Activated naive CD4-positive, alpha-beta T cell treated with anti-CD3 and anti-CD28 coated beads, Interleukin-2, amount 50 U/mL, for 72 hours (primary cell): ENCODE measurements at regions not wholly inside any gene's neighbourhood (a gene's known extent, or its start where the extent isn't known, plus 50 kb on each side); places are given as distances from the start of the nearest gene placed in this dataset.
"Not testable (repeated sequence)": the region's sequence is repeated elsewhere in the genome, so short reads cannot be mapped to it uniquely, and the experiment has no call there.

Experiments used
- ATAC-seq, 2 donors: fragments of 150-1000 bp; cut with Tn5 transposase; 2 replicates each; pipeline ENCODE4 v1.10.0; 2021; ENCODE audit warnings: mild to moderate bottlenecking in 2 of 2, moderate library complexity in 2 of 2
- DNase-seq, 2 donors: peaks; one replicate each; pipeline ENCODE4 v3.0.0; 2021 to 2022; ENCODE audit warnings: low spot score in 2 of 2
- H3K27ac Mint-ChIP-seq, 2 donors: one replicate each; pipeline ENCODE4 v1.8.0; 2022; ENCODE audit warnings: mild to moderate bottlenecking in 2 of 2, mixed read lengths in 2 of 2
- H3K36me3 Mint-ChIP-seq, 2 donors: one replicate each; pipeline ENCODE4 v1.8.0; 2022; ENCODE audit warnings: mixed read lengths in 2 of 2
- H3K9me3 Mint-ChIP-seq, 2 donors: one replicate each; pipeline ENCODE4 v1.8.0; 2022; ENCODE audit warnings: mixed read lengths in 2 of 2

DNA sequence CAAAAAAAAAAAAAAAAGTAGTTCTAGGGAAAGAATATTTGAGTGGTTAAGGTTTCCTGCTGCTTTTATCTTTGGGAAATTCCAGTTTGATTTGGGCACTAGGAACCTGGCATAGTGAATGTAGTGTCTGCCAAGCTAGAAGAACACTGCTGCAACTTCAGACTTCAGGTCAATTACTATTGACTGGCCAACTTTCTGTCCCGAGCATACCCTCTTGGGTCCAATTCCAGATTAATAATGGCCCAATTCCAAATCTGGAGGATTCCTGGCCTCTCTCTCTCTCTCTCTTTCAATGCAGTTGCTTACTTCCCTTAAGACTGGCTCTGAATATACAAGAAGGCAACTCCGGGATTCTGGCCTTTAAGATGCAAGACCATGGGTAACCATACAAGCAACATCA is 74.9 kb downstream of the ANKEF1 start:
- DNase-seq (no peak), ATAC-seq (no peak)
- Mint-ChIP-seq H3K36me3 (peaks cover 0 to 5% of the 10 kb centered on the region in 2 donors), H3K9me3 (peaks cover 6 to 8% of the 10 kb centered on the region in 2 donors), H3K27ac (no peak overlapping the region)

GRCh38 chr20:10110151-10110550 is 75.4 kb downstream of the ANKEF1 start:
- no peak for DNase-seq
- no peak overlapping the region for H3K27ac Mint-ChIP-seq
- peaks cover 0 to 5% of the 10 kb centered on the region in 2 donors for H3K36me3 Mint-ChIP-seq
- ATAC-seq = no peak
- peaks cover 6 to 8% of the 10 kb centered on the region in 2 donors for H3K9me3 Mint-ChIP-seq

DNA sequence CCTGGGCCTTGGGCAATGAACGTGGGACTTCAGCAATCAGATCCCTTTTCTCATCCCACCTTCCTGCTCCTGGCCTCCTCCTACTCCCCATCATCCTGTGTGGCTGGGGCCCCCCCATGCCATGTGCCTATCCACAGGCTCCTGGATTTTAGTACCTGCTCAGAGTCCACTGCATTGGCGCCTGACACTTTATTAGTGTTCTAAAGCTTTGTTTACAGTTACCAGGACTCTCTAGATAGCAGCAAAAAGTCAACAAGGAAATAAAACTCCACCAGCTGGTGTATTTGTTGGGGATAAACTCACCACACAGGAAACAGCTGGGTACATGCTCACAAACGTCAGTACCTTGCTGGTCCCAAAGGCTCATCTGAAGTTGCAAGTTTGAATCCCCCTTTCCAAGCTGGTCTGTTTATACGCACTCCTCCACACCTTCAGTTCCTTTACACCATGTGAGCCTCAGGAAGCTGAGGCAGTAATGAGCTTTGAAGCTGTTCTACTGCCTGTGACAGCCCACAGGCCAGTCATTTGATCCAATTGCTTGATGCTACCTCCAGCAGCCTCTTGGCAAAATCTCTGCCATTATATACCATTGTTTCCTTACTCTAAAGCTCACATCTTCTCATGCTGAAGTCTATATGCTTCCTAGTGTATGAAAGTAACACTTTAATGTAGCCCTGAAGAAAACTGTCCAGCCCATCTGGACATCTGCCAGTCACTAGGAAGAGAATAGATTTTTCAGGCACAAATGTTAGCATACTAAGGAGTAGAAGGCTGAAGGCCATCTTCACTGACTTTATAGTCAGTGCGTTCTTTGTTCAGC is 76.6 kb downstream of the ANKEF1 start:
- H3K27ac Mint-ChIP-seq = no peak overlapping the region
- H3K36me3 Mint-ChIP-seq = peaks cover 0 to 5% of the 10 kb centered on the region in 2 donors
- ATAC-seq (no peak), DNase-seq (no peak)
- H3K9me3 Mint-ChIP-seq = peaks cover 6 to 8% of the 10 kb centered on the region in 2 donors

GRCh38 chr20:10111959-10112250 is 77.1 kb downstream of the ANKEF1 start:
- ATAC-seq (no peak), DNase-seq (no peak)
- Mint-ChIP-seq H3K36me3 (peaks cover 0 to 3% of the 10 kb centered on the region in 2 donors), H3K9me3 (peaks cover 4 to 6% of the 10 kb centered on the region in 2 donors), H3K27ac (no peak overlapping the region)

DNA sequence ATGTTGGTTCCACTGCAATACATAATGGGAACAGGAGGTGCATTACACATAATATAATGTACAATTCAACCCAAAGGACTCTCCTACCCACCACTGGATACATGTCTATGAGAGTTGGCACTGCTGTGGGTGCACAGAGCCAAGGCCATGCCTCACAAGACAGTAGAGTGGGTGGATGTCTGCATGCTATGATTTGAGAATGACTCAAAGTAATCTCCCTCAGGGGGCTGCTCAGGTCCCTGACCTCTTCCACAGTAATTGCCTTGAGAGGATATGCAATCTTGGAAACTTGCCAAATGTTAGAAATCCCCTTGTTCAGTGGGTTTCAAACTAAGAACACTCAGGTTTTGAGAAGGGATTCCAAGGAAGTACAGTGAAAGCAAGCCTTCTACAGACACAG is 79.0 kb downstream of the ANKEF1 start:
- Mint-ChIP-seq H3K27ac (no peak overlapping the region), H3K9me3 (no peaks in the 10 kb centered on the region), H3K36me3 (no peaks in the 10 kb centered on the region)
- DNase-seq (no peak), ATAC-seq (no peak)

DNA sequence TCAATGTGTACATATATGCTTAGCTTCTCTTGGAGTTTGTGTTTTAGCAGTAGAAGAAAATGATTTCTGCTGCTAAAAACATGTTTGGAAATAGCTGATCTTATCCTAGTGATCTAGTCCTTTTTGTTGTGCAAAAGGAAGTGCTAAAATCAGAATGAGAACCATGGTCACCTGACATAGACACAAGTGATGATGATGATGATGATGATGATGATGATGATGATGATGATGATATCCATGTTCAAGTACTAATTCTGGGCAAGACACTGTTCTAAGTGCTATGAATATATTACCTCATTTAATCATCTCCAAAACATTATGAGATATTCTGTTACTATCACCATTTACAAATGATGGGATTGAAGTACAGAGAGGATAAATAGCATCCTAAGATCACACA is 79.8 kb downstream of the ANKEF1 start:
- Mint-ChIP-seq H3K36me3 (no peaks in the 10 kb centered on the region), H3K9me3 (no peaks in the 10 kb centered on the region), H3K27ac (no peak overlapping the region)
- DNase-seq (no peak), ATAC-seq (no peak)

- no peak for DNase-seq
- Mint-ChIP-seq H3K9me3 (no peaks in the 10 kb centered on the region), H3K36me3 (no peaks in the 10 kb centered on the region), H3K27ac (no peak overlapping the region)
- peak; percentile 76 to 85 for ATAC-seq
Observed at GRCh38 chr20:10115021-10115420, 80.2 kb downstream of the ANKEF1 start.

GRCh38 chr20:10119336-10119735 is 84.5 kb downstream of the ANKEF1 start:
- ATAC-seq = no peak
- H3K9me3 Mint-ChIP-seq = peaks cover 6 to 9% of the 10 kb centered on the region in 2 donors
- H3K27ac Mint-ChIP-seq = no peak overlapping the region
- peaks cover 4 to 7% of the 10 kb centered on the region in 2 donors for H3K36me3 Mint-ChIP-seq
- DNase-seq = no peak

GRCh38 chr20:10124883-10125282 is 90.1 kb downstream of the ANKEF1 start:
- not testable (repeated sequence) for H3K27ac Mint-ChIP-seq, DNase-seq, ATAC-seq
- Mint-ChIP-seq H3K9me3 (peaks cover 13 to 20% of the 10 kb centered on the region in 2 donors), H3K36me3 (peaks cover 4 to 16% of the 10 kb centered on the region in 2 donors)

DNA sequence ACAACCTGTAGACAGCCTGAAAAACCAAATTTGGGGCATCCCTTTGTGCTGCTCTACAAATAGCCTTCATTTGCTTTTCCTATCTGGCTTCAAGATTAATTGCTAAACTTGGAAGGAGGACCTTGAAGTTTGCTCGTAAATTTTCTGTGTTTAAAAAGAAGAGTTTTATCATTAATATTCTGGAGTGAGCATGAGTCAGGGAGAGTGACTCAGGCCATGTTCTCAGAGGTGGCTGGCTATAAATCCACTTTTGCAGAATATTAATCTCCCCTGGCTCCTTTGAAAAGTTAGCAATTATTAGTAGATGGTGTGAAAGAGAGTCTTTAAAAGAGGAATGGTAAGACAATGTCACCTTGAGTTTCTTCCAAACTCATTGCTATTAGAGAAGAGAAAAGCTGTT is 91.0 kb downstream of the ANKEF1 start:
- ATAC-seq (no peak), DNase-seq (no peak)
- Mint-ChIP-seq H3K36me3 (peaks cover 4 to 16% of the 10 kb centered on the region in 2 donors), H3K27ac (no peak overlapping the region), H3K9me3 (peaks cover 13 to 20% of the 10 kb centered on the region in 2 donors)

GRCh38 chr20:10129749-10130148 is 88.9 kb upstream of the SNAP25 start:
- Mint-ChIP-seq H3K9me3 (peaks cover 3 to 9% of the 10 kb centered on the region in 2 donors), H3K36me3 (peaks cover 0 to 4% of the 10 kb centered on the region in 2 donors), H3K27ac (no peak overlapping the region)
- no peak for ATAC-seq
- no peak for DNase-seq

- ATAC-seq = no peak
- DNase-seq = no peak
- H3K27ac Mint-ChIP-seq = no peak overlapping the region
- no peaks in the 10 kb centered on the region for H3K9me3 Mint-ChIP-seq
- H3K36me3 Mint-ChIP-seq = no peaks in the 10 kb centered on the region
Observed at GRCh38 chr20:10131732-10132345, 86.8 kb upstream of the SNAP25 start.

DNA sequence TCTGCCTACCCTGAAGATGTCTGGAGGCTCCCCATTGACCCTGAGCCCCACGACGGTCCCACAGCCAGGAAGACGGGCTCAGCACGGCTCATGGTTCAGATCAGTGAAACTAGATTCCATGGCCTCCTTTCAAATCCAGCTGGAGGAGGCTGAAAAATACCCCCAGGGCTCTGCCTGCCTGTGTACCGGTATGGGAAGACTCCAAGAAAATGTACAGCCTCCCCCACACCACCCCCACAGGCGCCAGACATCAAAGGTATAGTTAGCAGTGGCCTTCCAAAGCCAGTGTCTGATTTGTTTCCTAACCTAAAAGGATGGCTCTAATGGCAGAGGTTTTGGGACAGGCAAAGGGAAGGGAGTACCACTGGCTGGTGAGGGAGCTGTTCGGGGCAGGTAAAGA is 86.2 kb upstream of the SNAP25 start:
- Mint-ChIP-seq H3K36me3 (no peaks in the 10 kb centered on the region), H3K9me3 (no peaks in the 10 kb centered on the region), H3K27ac (no peak overlapping the region)
- no peak for ATAC-seq
- no peak for DNase-seq

DNA sequence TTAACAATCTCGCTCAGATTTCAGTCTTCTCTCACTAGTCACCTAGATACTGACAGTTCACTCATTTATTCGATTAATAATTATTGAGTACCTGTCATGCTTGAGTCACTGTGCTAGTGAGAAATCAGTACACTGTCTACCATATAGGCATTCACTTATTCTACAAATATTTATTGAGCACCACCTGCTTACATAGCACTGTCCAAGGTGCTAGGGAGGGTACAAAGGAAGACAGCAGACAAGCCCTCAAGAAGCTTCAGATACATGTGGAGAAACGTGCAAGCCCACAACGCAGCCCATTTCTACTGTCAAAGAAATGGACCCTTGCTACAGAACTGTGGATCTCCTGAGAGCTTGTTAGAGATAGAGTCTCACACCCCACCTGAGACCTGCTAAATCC is 85.1 kb upstream of the SNAP25 start:
- H3K36me3 Mint-ChIP-seq = no peaks in the 10 kb centered on the region
- ATAC-seq (no peak), DNase-seq (no peak)
- H3K27ac Mint-ChIP-seq = no peak overlapping the region
- H3K9me3 Mint-ChIP-seq = no peaks in the 10 kb centered on the region

DNA sequence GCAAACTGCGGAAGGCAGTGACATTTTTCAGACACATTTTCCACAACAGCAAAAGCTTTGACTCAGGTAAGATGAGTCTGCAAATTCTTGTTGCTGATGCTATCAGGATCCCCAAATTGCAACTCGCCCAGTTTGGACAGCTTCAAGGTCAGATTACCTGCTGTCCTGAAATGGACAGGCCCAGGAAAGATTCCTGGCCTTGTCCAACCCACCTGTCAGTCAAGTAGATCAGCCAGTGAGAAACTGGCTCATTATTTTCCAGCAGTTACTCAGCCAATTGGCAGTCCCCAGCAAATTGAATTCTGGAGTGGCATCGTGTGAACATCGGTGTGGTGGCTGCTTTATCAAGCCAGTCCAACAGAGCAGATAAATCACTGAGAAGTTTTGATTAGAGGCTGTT is 84.5 kb upstream of the SNAP25 start:
- Mint-ChIP-seq H3K27ac (no peak overlapping the region), H3K36me3 (no peaks in the 10 kb centered on the region), H3K9me3 (no peaks in the 10 kb centered on the region)
- ATAC-seq (no peak), DNase-seq (no peak)

GRCh38 chr20:10135438-10135837 is 83.2 kb upstream of the SNAP25 start:
- no peak for ATAC-seq
- Mint-ChIP-seq H3K9me3 (no peaks in the 10 kb centered on the region), H3K27ac (no peak overlapping the region)

DNA sequence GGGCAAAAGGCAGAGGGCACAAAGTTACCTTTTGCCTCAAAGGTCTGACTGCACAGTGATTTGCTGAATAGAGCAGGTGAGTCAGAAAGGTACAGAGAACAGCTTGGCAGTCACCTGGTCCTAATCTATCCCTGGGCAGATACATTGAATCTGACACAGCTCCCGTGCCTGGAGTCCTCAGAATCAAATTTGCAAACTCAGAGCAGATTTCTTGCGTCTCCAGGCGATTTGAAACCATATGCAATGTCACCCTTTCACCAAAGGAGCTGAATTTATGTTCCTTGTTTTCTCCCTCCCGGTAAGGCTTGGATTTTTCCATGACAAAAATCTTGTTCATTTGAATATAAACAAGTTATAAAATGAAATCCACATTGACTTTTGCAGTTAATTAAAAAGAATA is 81.6 kb upstream of the SNAP25 start:
- no peak for DNase-seq
- no peak for ATAC-seq
- no peak overlapping the region for H3K27ac Mint-ChIP-seq
- no peaks in the 10 kb centered on the region for H3K36me3 Mint-ChIP-seq
- no peaks in the 10 kb centered on the region for H3K9me3 Mint-ChIP-seq

More at GRCh38 chr20:10135438-10135837, 83.2 kb upstream of the SNAP25 start:
- no peak for DNase-seq
- no peaks in the 10 kb centered on the region for H3K36me3 Mint-ChIP-seq

GRCh38 chr20:10137533-10137932 is 81.1 kb upstream of the SNAP25 start:
- no peaks in the 10 kb centered on the region for H3K9me3 Mint-ChIP-seq
- H3K36me3 Mint-ChIP-seq = no peaks in the 10 kb centered on the region
- no peak overlapping the region for H3K27ac Mint-ChIP-seq
- ATAC-seq (no peak), DNase-seq (no peak)
